Karpas-422 (cell line): ENCODE measurements at regions not wholly inside any gene's neighbourhood (a gene's known extent, or its start where the extent isn't known, plus 50 kb on each side); places are given as distances from the start of the nearest gene placed in this dataset. TPM values are rescaled to one million over a fixed set of nuclear protein-coding genes. Genes with fewer than 3 reads are reported as not detected.

Experiments used
- DNase-seq: peaks from one replicate; pipeline ENCODE4 v3.0.0-alpha.2; 2015
- H2AFZ ChIP-seq: fragments of 200-600 bp; sonication (generic); 2 replicates; pipeline ENCODE4 v1.6.1; 2014; ENCODE audit warnings: antibody characterized with exemption, low read length, mixed read lengths
- H3K27ac ChIP-seq: fragments of 200-600 bp; sonication (generic); 2 replicates; pipeline ENCODE4 v1.5.1; 2014; ENCODE audit warnings: mild to moderate bottlenecking, low read length, moderate library complexity
- H3K27me3 ChIP-seq: fragments of 200-600 bp; sonication (generic); 2 replicates; pipeline ENCODE4 v1.6.1; 2014; ENCODE audit warnings: low read length, mixed read lengths
- H3K36me3 ChIP-seq: fragments of 200-600 bp; sonication (generic); 2 replicates; pipeline ENCODE4 v1.6.1; 2014; ENCODE audit warnings: low read length, mixed read lengths; ENCODE audit not compliant: insufficient read depth
- H3K4me1 ChIP-seq: fragments of 200-600 bp; sonication (generic); 2 replicates; pipeline ENCODE4 v1.6.1; 2014; ENCODE audit warnings: mild to moderate bottlenecking, low read length, mixed read lengths
- H3K4me2 ChIP-seq: fragments of 200-600 bp; sonication (generic); 2 replicates; pipeline ENCODE4 v1.6.1; 2014; ENCODE audit warnings: low read length, low read depth, mild to moderate bottlenecking; ENCODE audit not compliant: poor library complexity, severe bottlenecking
- H3K4me3 ChIP-seq: fragments of 200-600 bp; sonication (generic); 2 replicates; pipeline ENCODE4 v1.5.1; 2014; ENCODE audit warnings: mild to moderate bottlenecking, antibody characterized with exemption, low read length, mixed read lengths
- H3K79me2 ChIP-seq: fragments of 200-600 bp; sonication (generic); 2 replicates; pipeline ENCODE4 v1.6.1; 2014; ENCODE audit warnings: mild to moderate bottlenecking, low read length, mixed read lengths
- H3K9ac ChIP-seq: fragments of 200-600 bp; sonication (generic); 2 replicates; pipeline ENCODE4 v1.6.0; 2014; ENCODE audit warnings: low read length
- H3K9me2 ChIP-seq: fragments of 200-600 bp; sonication (generic), shearing (Covaris generic); replicated peaks from 2 replicates; pipeline ENCODE4 v1.6.0; 2014; ENCODE audit warnings: mild to moderate bottlenecking, low read length, moderate library complexity; ENCODE audit not compliant: insufficient read depth
- H3K9me3 ChIP-seq: fragments of 300-700, 200-600 bp; sonication (generic); 2 replicates; pipeline ENCODE4 v1.6.1; 2014; ENCODE audit warnings: low read length, mixed read lengths
- H4K20me1 ChIP-seq: fragments of 200-600 bp; sonication (generic); 2 replicates; pipeline ENCODE4 v1.6.1; 2014; ENCODE audit warnings: mild to moderate bottlenecking, antibody characterized with exemption, low read length, low read depth; ENCODE audit not compliant: insufficient read depth
- small RNA-seq: library from RNA; depleted of rRNA; stranded (forward); fragments of <200 nt; gene quantifications from one replicate; pipeline ENCODE3, GENCODE V24; 2014

DNA sequence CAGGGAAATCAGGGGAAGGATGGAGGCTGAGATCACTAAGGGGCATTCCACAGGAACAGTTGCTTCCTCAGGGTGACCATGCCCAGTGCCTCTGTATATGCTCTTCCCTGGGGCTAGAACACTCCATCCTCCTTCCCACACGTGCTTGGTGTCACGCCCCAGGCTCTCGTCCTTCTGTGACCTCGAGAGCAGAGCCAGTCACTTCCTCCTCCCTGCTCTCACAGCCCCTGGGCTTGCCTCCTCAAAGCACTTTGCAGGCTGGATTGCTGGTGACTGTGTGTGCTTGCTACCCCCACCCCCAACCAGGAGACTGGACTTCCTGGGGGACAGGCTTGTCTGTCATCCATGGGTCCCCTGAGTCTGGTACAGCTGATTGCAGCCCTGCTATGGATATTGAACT, 56.5 kb upstream of the AMPD3 start:
- Histone ChIP-seq H3K9me3 (no peaks in the 10 kb centered on the region), H3K9me2 (no peaks in the 10 kb centered on the region), H3K36me3 (no peaks in the 10 kb centered on the region), H3K4me3 (no peak overlapping the region), H3K27me3 (no peaks in the 10 kb centered on the region), H3K9ac (no peak overlapping the region), H3K4me2 (no peak overlapping the region), H4K20me1 (no peaks in the 10 kb centered on the region), H3K4me1 (no peaks in the 10 kb centered on the region), H3K27ac (no peak overlapping the region), H2AFZ (no peak overlapping the region), H3K79me2 (no peaks in the 10 kb centered on the region)
- no peak for DNase-seq

GRCh38 chr11:10400856-10401255, 54.2 kb upstream of the AMPD3 start:
- Histone ChIP-seq H3K9ac (no peak overlapping the region), H3K9me3 (no peaks in the 10 kb centered on the region), H3K4me1 (no peaks in the 10 kb centered on the region)

DNA sequence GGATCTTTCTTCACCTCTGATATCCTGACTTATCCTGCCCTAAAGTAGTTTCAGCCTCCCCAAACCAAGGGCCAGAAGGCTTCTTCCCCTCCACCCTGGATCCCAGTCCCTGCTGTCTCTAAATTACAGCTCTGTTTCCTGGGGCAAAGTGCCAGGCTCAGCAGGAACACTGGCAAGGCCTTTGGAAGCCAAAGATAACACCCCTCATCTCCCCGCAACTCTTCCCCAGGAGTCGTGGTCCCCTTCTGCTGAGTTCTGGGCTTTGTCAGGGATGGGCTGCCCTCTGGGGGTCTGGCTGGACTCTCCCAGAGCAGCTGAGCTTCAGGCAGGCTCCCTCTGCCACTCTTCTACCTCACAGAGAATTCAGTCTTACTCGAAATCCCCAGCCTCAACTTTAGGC, 53.8 kb upstream of the AMPD3 start:
- no peak overlapping the region for H3K9ac ChIP-seq

More at GRCh38 chr11:10400856-10401255, 54.2 kb upstream of the AMPD3 start:
- no peaks in the 10 kb centered on the region for H3K79me2 ChIP-seq
- H3K4me2 ChIP-seq = no peak overlapping the region
- H3K27ac ChIP-seq = no peak overlapping the region
- H2AFZ ChIP-seq = no peak overlapping the region
- H3K4me3 ChIP-seq = no peak overlapping the region
- H3K9me2 ChIP-seq = no peaks in the 10 kb centered on the region
- H3K27me3 ChIP-seq = no peaks in the 10 kb centered on the region
- H4K20me1 ChIP-seq = no peaks in the 10 kb centered on the region
- DNase-seq = no peak
- H3K36me3 ChIP-seq = no peaks in the 10 kb centered on the region

DNA sequence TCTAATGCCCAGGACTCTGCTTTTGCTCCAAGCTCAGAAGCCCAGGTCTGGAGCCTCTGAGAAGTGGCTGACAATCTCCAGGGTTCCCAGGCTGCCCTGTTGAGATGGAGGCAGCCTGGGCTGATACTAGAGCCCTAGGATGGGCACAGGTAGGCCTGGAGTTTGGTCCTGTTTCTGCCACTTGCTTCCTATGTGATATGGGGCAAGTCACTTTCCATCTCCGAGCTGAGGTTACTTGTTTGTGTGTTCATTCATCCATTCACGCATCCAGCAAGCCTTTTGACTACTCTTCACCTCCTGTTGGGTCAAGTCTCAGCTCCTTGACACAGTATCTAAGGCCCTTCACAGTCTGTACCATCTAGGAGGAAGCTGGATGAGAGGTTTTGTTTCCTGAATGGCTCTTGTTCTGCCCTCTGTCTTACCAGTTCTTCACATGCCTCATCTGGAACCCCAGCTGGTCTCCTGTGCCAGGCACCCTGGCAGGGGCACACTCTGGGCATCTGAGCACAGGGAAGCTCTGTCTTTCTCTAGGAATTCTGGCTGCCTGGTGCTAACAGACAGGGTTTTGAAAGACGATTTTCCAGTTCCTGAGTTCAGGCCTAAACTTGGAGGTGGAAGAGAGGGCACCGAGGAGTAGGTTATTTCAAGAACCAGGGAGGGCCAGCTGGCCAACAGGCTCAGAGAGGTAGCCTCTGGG, 53.2 kb upstream of the AMPD3 start:
- Histone ChIP-seq H3K9me3 (no peaks in the 10 kb centered on the region), H3K27ac (no peak overlapping the region), H3K27me3 (no peaks in the 10 kb centered on the region), H2AFZ (no peak overlapping the region), H3K9me2 (no peaks in the 10 kb centered on the region), H3K9ac (no peak overlapping the region), H3K36me3 (no peaks in the 10 kb centered on the region), H3K79me2 (no peaks in the 10 kb centered on the region), H4K20me1 (no peaks in the 10 kb centered on the region), H3K4me3 (no peak overlapping the region), H3K4me2 (no peak overlapping the region), H3K4me1 (peaks cover under 1% of the 10 kb centered on the region; the same call in 1 of the 2 replicates)
- no peak for DNase-seq

More for the DNA sequence above, 53.8 kb upstream of the AMPD3 start:
- H3K79me2 ChIP-seq = no peaks in the 10 kb centered on the region
- H3K4me1 ChIP-seq = no peaks in the 10 kb centered on the region
- no peaks in the 10 kb centered on the region for H3K27me3 ChIP-seq
- H3K36me3 ChIP-seq = no peaks in the 10 kb centered on the region
- H4K20me1 ChIP-seq = no peaks in the 10 kb centered on the region
- no peak overlapping the region for H3K4me3 ChIP-seq
- H3K9me3 ChIP-seq = no peaks in the 10 kb centered on the region
- DNase-seq = no peak
- no peaks in the 10 kb centered on the region for H3K9me2 ChIP-seq
- no peak overlapping the region for H3K27ac ChIP-seq
- H2AFZ ChIP-seq = no peak overlapping the region
- H3K4me2 ChIP-seq = no peak overlapping the region

Small RNA genes lying in the stretch of these regions (small RNA-seq; reads per million reads assigned to genes)
- gene RNU6ATAC33P = not detected
